ENCODE measurements at regions not wholly inside any gene's neighbourhood (a gene's known extent, or its start where the extent isn't known, plus 50 kb on each side); places are given as distances from the start of the nearest gene placed in this dataset.

DNA sequence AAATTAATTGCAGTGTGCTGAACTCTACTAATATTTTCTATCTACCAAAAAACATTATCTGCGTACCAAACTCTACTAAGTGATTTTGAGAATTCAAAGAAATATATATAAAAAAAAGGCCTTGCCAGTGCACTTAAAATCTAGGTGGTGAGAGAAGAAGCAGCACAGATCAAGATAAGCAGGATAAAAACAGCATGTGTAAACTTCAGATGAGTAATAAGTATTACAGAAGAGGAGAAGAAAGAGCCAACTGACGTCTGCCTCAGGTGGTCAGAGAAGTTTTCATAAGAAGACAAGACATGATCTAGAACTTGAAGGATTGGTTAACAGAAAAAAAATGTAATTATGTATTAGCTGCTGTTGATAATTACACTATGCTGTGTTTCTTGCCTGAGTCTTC, 166.4 kb downstream of the DUSP6 start:
- Histone ChIP-seq H3K4me2 (peak overlapping the region; percentile 23; the same call in 2 of the 3 replicates), H3K27ac (no peak overlapping the region), H3K4me1 (peaks cover 46% of the 10 kb centered on the region), H3K4me3 (no peak overlapping the region), H3K9me3 (peaks cover 21% of the 10 kb centered on the region; the same call in 2 of the 3 replicates)
- ChIA-PET POLR2A (interaction anchor here (1.1 kb wide), 1 partner anchor 168 kb away, joined by 3 read pairs; no protein-coding TSS in a partner anchor), CTCF (no interaction called here)
- FAIRE-seq (no peak), ATAC-seq (peak in 1 of 2 experiments; percentile 35; a peak in 1 of 6 replicates), DNase-seq (ENCODE audit: low read depth in 1 of 2, low spot score in 1 of 2) (peak in 1 of 2 experiments; percentile 33)
- 62% methylated on average over 2 of the region's 2 CpGs for WGBS (ENCODE audit: missing lambda C conversion rate)
- TF ChIP-seq ZC3H11A (IDR thresholded peaks at IDR 0.05) (no peak), ZSCAN20 (CRISPR knock-in tag; IDR thresholded peaks at IDR 0.05) (0 out of 2 replicates have a peak, but pooled peaks have one; percentile 29), GATA3 (IDR thresholded peaks at IDR 0.05; ENCODE audit: borderline replicate concordance) (peak; percentile 28; the same call in 1 of the 2 replicates), CEBPB (IDR thresholded peaks at IDR 0.05) (0 out of 4 replicates have a peak, but pooled peaks of 1 of the 2 experiments have one; percentile 6)

DNA sequence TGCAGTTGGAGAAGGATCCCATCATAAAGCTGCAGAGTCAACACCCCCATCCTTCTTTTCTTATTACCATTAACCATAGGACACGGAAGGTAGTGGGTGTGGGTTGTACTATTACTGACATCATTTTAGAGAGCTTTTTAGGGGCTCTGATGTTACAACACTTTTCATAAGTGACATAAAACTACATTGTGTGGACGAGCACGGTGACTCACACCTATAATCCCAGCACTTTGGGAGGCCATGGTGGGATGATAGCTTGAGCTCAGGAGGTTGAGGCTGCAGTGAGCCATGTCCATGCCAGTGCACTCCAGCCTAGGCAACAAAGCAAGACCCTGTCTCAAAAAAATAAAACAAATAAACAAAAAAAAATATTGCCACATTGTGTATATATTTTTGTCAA, 167.1 kb downstream of the DUSP6 start:
- peaks cover 18% of the 10 kb centered on the region; the same call in 2 of the 3 replicates for H3K9me3 ChIP-seq
- POLR2A ChIA-PET = no interaction called here
- no peak overlapping the region for H3K27ac ChIP-seq
- TF ChIP-seq ESRRA (IDR thresholded peaks at IDR 0.05; ENCODE audit: borderline replicate concordance, low read length) (no peak), NPAS2 (CRISPR knock-in tag; IDR thresholded peaks at IDR 0.05; ENCODE audit: borderline replicate concordance) (no peak), MAZ (IDR thresholded peaks at IDR 0.05; ENCODE audit: borderline replicate concordance, low read depth, low read length) (no peak), NR3C1 (IDR thresholded peaks at IDR 0.05) (no peak), CBX8 (IDR thresholded peaks at IDR 0.05) (no peak)
- DNase-seq (ENCODE audit: low read depth in 1 of 2, low spot score in 1 of 2) (no peak), ATAC-seq (no peak), FAIRE-seq (no peak)
- peak overlapping the region; percentile 23; the same call in 1 of the 3 replicates for H3K4me2 ChIP-seq
- H3K4me1 ChIP-seq = peaks cover 54% of the 10 kb centered on the region
- CTCF ChIA-PET = interaction anchor here (0.7 to 1.5 kb wide), 3 partner anchors 11 to 167 kb away, joined by 3 read pairs; partner anchors contain the start of gene DUSP6
- no peak overlapping the region for H3K4me3 ChIP-seq
- 73% methylated on average over 3 of the region's 3 CpGs for WGBS (ENCODE audit: missing lambda C conversion rate)

DNA sequence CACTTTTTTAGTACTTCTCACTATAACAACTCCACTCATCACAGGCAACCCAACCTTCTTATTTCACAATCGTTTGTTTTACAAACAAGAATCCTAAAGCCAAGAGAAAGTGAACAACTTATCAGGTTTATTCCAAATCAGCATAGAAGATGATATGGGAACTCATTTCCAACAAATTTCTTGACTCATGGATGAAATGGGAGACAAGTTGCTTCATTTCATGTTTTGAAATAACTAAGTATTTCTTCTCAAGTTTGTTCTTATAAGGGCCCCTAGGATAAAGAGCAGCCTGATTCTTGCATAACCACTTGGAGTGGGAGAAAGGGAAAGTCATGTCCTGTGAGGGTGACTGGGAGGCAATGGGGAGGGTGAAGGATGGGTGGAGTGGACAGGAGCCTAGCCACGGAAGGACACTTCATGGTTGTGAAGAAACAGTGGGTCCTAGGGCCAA, 168.3 kb downstream of the DUSP6 start:
- Histone ChIP-seq H3K4me1 (peaks cover 65% of the 10 kb centered on the region), H3K9me3 (peaks cover 7% of the 10 kb centered on the region; the same call in 1 of the 3 replicates), H3K4me3 (no peak overlapping the region), H3K27ac (no peak overlapping the region), H3K4me2 (peak overlapping the region; percentile 37; the same call in 2 of the 3 replicates)
- 9% methylated on average over 2 of the region's 2 CpGs for whole genome bisulfite sequencing (ENCODE audit: missing lambda C conversion rate)
- TF ChIP-seq, protein P1, sequence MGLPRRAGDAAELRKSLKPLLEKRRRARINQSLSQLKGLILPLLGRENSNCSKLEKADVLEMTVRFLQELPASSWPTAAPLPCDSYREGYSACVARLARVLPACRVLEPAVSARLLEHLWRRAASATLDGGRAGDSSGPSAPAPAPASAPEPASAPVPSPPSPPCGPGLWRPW (IDR thresholded peaks at IDR 0.05) = peak; percentile 83
- TF ChIP-seq EHF (CRISPR knock-in tag; IDR thresholded peaks at IDR 0.05) (no peak), JUN (IDR thresholded peaks at IDR 0.05) (peak in 1 of 2 experiments; percentile 63; a peak in 1 of 5 replicates), CEBPB (IDR thresholded peaks at IDR 0.05) (peak; percentile 48 to 85; a peak in 3 of 4 replicates), SREBF2 (IDR thresholded peaks at IDR 0.05) (no peak), JUNB (IDR thresholded peaks at IDR 0.05) (peak; percentile 65; the same call in 1 of the 2 replicates), GATA3 (IDR thresholded peaks at IDR 0.05; ENCODE audit: borderline replicate concordance) (0 out of 2 replicates have a peak, but pooled peaks have one; percentile 22), NFE2L2 (conservative IDR thresholded peaks at IDR 0.05; ENCODE audit: low read length) (no peak), RCOR1 (IDR thresholded peaks at IDR 0.05; ENCODE audit: low read depth, low read length) (no peak), POLR2AphosphoS2 (conservative IDR thresholded peaks at IDR 0.05; ENCODE audit: low read length) (no peak), FOSL2 (IDR thresholded peaks at IDR 0.05) (peak; percentile 23; the same call in 1 of the 2 replicates), FOSL2 (CRISPR knock-in tag; IDR thresholded peaks at IDR 0.05) (no peak), EP300 (IDR thresholded peaks at IDR 0.05) (peak in 1 of 2 experiments; percentile 17; a peak in 1 of 5 replicates), MAFK (IDR thresholded peaks at IDR 0.05; ENCODE audit: partially characterized antibody) (no peak), RARB (CRISPR knock-in tag; IDR thresholded peaks at IDR 0.05) (no peak), ZNF302 (CRISPR knock-in tag; IDR thresholded peaks at IDR 0.05) (no peak)
- TF ChIP-seq, protein P2, sequence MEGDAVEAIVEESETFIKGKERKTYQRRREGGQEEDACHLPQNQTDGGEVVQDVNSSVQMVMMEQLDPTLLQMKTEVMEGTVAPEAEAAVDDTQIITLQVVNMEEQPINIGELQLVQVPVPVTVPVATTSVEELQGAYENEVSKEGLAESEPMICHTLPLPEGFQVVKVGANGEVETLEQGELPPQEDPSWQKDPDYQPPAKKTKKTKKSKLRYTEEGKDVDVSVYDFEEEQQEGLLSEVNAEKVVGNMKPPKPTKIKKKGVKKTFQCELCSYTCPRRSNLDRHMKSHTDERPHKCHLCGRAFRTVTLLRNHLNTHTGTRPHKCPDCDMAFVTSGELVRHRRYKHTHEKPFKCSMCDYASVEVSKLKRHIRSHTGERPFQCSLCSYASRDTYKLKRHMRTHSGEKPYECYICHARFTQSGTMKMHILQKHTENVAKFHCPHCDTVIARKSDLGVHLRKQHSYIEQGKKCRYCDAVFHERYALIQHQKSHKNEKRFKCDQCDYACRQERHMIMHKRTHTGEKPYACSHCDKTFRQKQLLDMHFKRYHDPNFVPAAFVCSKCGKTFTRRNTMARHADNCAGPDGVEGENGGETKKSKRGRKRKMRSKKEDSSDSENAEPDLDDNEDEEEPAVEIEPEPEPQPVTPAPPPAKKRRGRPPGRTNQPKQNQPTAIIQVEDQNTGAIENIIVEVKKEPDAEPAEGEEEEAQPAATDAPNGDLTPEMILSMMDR (IDR thresholded peaks at IDR 0.05) = no peak
- ATAC-seq (peak; percentile 42 to 59; a peak in 3 of 6 replicates), FAIRE-seq (no peak), DNase-seq (ENCODE audit: low read depth in 1 of 2, low spot score in 1 of 2) (peak in 1 of 2 experiments; percentile 45)
- ChIA-PET POLR2A (no interaction called here), CTCF (interaction anchor here (0.7 to 1.5 kb wide), 2 partner anchors 32 to 168 kb away, joined by 3 read pairs; partner anchors contain the start of gene DUSP6)
